ENCODE measurements at regions not wholly inside any gene's neighbourhood (a gene's known extent, or its start where the extent isn't known, plus 50 kb on each side); places are given as distances from the start of the nearest gene placed in this dataset.
A peak's percentile ranks its signal among the peaks of the same experiment; 100 is the strongest.

GRCh38 chr3:95351158-95351557 is 1288.3 kb downstream of the NSUN3 start:
- DNase-seq (ENCODE audit: low read depth): no peak
- in situ Hi-C loops (cut with HindIII; ENCODE audit: low sequenced_read_pairs): no loop called here

GRCh38 chr3:95352471-95352870 is 1289.6 kb downstream of the NSUN3 start:
- H3K4me3 ChIP-seq (ENCODE audit: low read depth, low read length): no peak overlapping the region
- DNase-seq (ENCODE audit: low read depth): peak; percentile 1
- TF ChIP-seq CTCF (IDR thresholded peaks at IDR 0.05; ENCODE audit: low read depth, low read length, missing control alignments): no peak
- in situ Hi-C loops (cut with HindIII; ENCODE audit: low sequenced_read_pairs): no loop called here

More at GRCh38 chr3:95351158-95351557, 1288.3 kb downstream of the NSUN3 start:
- H3K4me3 ChIP-seq (ENCODE audit: low read depth, low read length): no peak overlapping the region
- TF ChIP-seq CTCF (IDR thresholded peaks at IDR 0.05; ENCODE audit: low read depth, low read length, missing control alignments): no peak

- no peak overlapping the region for H3K4me3 ChIP-seq (ENCODE audit: low read depth, low read length)
- no peak for DNase-seq (ENCODE audit: low read depth)
- in situ Hi-C loops (cut with HindIII; ENCODE audit: low sequenced_read_pairs): no loop called here
- no peak for TF ChIP-seq CTCF (IDR thresholded peaks at IDR 0.05; ENCODE audit: low read depth, low read length, missing control alignments)
These were observed 1291.6 kb downstream of the NSUN3 start for GRCh38 chr3:95354489-95354888.

GRCh38 chr3:95356764-95357501 is 1294.1 kb downstream of the NSUN3 start:
- no peak for DNase-seq (ENCODE audit: low read depth)
- no peak for TF ChIP-seq CTCF (IDR thresholded peaks at IDR 0.05; ENCODE audit: low read depth, low read length, missing control alignments)
- in situ Hi-C loops (cut with HindIII; ENCODE audit: low sequenced_read_pairs): no loop called here
- H3K4me3 ChIP-seq (ENCODE audit: low read depth, low read length): no peak overlapping the region

GRCh38 chr3:95387242-95388021 is 1324.6 kb downstream of the NSUN3 start:
- no peak for TF ChIP-seq CTCF (IDR thresholded peaks at IDR 0.05; ENCODE audit: low read depth, low read length, missing control alignments)
- DNase-seq (ENCODE audit: low read depth): no peak
- in situ Hi-C loops (cut with HindIII; ENCODE audit: low sequenced_read_pairs): no loop called here
- no peak overlapping the region for H3K4me3 ChIP-seq (ENCODE audit: low read depth, low read length)

- no peak for DNase-seq (ENCODE audit: low read depth)
- H3K4me3 ChIP-seq (ENCODE audit: low read depth, low read length): no peak overlapping the region
- TF ChIP-seq CTCF (IDR thresholded peaks at IDR 0.05; ENCODE audit: low read depth, low read length, missing control alignments): no peak
- in situ Hi-C loops (cut with HindIII; ENCODE audit: low sequenced_read_pairs): no loop called here
These were observed 1327.0 kb downstream of the NSUN3 start for GRCh38 chr3:95389725-95390313.

Data from astrocyte of the cerebellum (primary cell).